Mesendoderm (in vitro differentiated cells): ENCODE measurements at regions not wholly inside any gene's neighbourhood (a gene's known extent, or its start where the extent isn't known, plus 50 kb on each side); places are given as distances from the start of the nearest gene placed in this dataset.

Experiments
- DNase-seq: peaks from one replicate; pipeline ENCODE4 v3.0.0; 2013
- H2AK5ac ChIP-seq: 2 replicates; pipeline ENCODE4 v1.6.1; 2013; ENCODE audit warnings: low read length, inconsistent platforms
- H2BK120ac ChIP-seq: 2 replicates; pipeline ENCODE4 v1.6.1; 2013; ENCODE audit warnings: low read depth, mild to moderate bottlenecking, low read length, moderate library complexity, mixed read lengths
- H2BK15ac ChIP-seq: replicated peaks from 2 replicates; pipeline ENCODE4 v1.6.1; 2013; ENCODE audit warnings: low read depth, mild to moderate bottlenecking, moderate library complexity
- H2BK5ac ChIP-seq: 2 replicates; pipeline ENCODE4 v1.6.1; 2013; ENCODE audit warnings: low read length, inconsistent platforms
- H3K18ac ChIP-seq: 2 replicates; pipeline ENCODE4 v1.6.1; 2013; ENCODE audit warnings: mild to moderate bottlenecking, low read length, mixed read lengths
- H3K23ac ChIP-seq: one replicate; pipeline ENCODE4 v1.6.1; 2013; ENCODE audit warnings: low read length
- H3K27ac ChIP-seq: 2 replicates; pipeline ENCODE4 v1.5.1; 2013; ENCODE audit warnings: low read depth, mild to moderate bottlenecking, inconsistent platforms, low read length, moderate library complexity
- H3K27me3 ChIP-seq: 2 replicates; pipeline ENCODE4 v1.6.1; 2013; ENCODE audit warnings: low read length, control low read depth, mild to moderate bottlenecking, inconsistent platforms; ENCODE audit not compliant: insufficient read depth, poor library complexity
- H3K36me3 ChIP-seq: 2 replicates; pipeline ENCODE4 v1.6.1; 2013; ENCODE audit warnings: low read length, inconsistent platforms; ENCODE audit not compliant: control insufficient read depth, insufficient read depth
- H3K4ac ChIP-seq: one replicate; pipeline ENCODE4 v1.6.1; 2013; ENCODE audit warnings: low read depth, mild to moderate bottlenecking, low read length, moderate library complexity
- H3K4me1 ChIP-seq: 2 replicates; pipeline ENCODE4 v1.6.1; 2013; ENCODE audit warnings: low read depth, low read length, inconsistent platforms; ENCODE audit not compliant: control insufficient read depth
- H3K4me2 ChIP-seq: 2 replicates; pipeline ENCODE4 v1.6.1; 2013; ENCODE audit warnings: low read length
- H3K4me3 ChIP-seq: 2 replicates; pipeline ENCODE4 v1.5.1; 2013; ENCODE audit warnings: mild to moderate bottlenecking, low read length
- H3K56ac ChIP-seq: one replicate; pipeline ENCODE4 v1.6.1; 2013; ENCODE audit warnings: low read length
- H3K79me1 ChIP-seq: 2 replicates; pipeline ENCODE4 v1.6.1; 2013; ENCODE audit warnings: low read length, inconsistent platforms
- H3K79me2 ChIP-seq: 2 replicates; pipeline ENCODE4 v1.6.1; 2013; ENCODE audit warnings: mild to moderate bottlenecking, low read length; ENCODE audit not compliant: control insufficient read depth, insufficient read depth
- H3K9ac ChIP-seq: 2 replicates; pipeline ENCODE4 v1.6.1; 2013; ENCODE audit warnings: low read length, inconsistent platforms
- H4K5ac ChIP-seq: one replicate; pipeline ENCODE4 v1.6.1; 2013; ENCODE audit warnings: low read length
- H4K8ac ChIP-seq: one replicate; pipeline ENCODE4 v1.6.1; 2013; ENCODE audit warnings: low read depth, mild to moderate bottlenecking, control low read depth, low read length, moderate library complexity
- WGBS: extraction: QIAGEN DNeasy Blood & Tissue Kit; methylation state at CpG from one replicate; pipeline ENCODE4 v1.1.7; 2013; ENCODE audit warnings: low lambda C conversion rate, missing lambda C conversion rate; ENCODE audit not compliant: insufficient coverage; ENCODE audit errors: extremely low coverage; 5-methylcytosine and 5-hydroxymethylcytosine counted together

- no CpG with 5 or more reads among the region's 5 CpGs for WGBS
- Histone ChIP-seq H3K4me3 (no peak overlapping the region), H3K79me1 (no peaks in the 10 kb centered on the region)
Observed at GRCh38 chr11:22920939-22921565, 60.8 kb upstream of the CCDC179 start.

GRCh38 chr11:22922672-22923071 is 62.4 kb upstream of the CCDC179 start:
- Histone ChIP-seq H3K79me1 (no peaks in the 10 kb centered on the region), H4K5ac (no peak overlapping the region), H2BK5ac (no peak overlapping the region), H3K4me1 (peaks cover 2% of the 10 kb centered on the region), H3K27me3 (no peaks in the 10 kb centered on the region), H3K79me2 (no peaks in the 10 kb centered on the region), H3K9ac (no peak overlapping the region), H2BK120ac (no peak overlapping the region), H3K23ac (no peak overlapping the region), H2AK5ac (no peak overlapping the region), H3K56ac (peak overlapping the region; percentile 68), H3K4me3 (no peak overlapping the region), H3K4ac (no peak overlapping the region), H3K36me3 (no peaks in the 10 kb centered on the region), H2BK15ac (no peak overlapping the region), H3K27ac (peak overlapping the region; percentile 77), H4K8ac (no peak overlapping the region), H3K4me2 (no peak overlapping the region), H3K18ac (no peak overlapping the region)
- peak; percentile 98 for DNase-seq
- WGBS = no CpG with 5 or more reads among the region's 1 CpG

More at GRCh38 chr11:22920939-22921565, 60.8 kb upstream of the CCDC179 start:
- Histone ChIP-seq H3K36me3 (no peaks in the 10 kb centered on the region), H3K9ac (no peak overlapping the region), H3K23ac (no peak overlapping the region), H4K5ac (no peak overlapping the region), H2BK120ac (no peak overlapping the region), H3K79me2 (no peaks in the 10 kb centered on the region), H3K27ac (no peak overlapping the region), H3K18ac (no peak overlapping the region), H3K56ac (no peak overlapping the region), H2BK5ac (no peak overlapping the region), H2BK15ac (no peak overlapping the region), H3K4me1 (peaks cover 2% of the 10 kb centered on the region), H3K4ac (no peak overlapping the region), H3K4me2 (no peak overlapping the region), H4K8ac (no peak overlapping the region), H3K27me3 (no peaks in the 10 kb centered on the region), H2AK5ac (no peak overlapping the region)
- DNase-seq = peak; percentile 88

DNA sequence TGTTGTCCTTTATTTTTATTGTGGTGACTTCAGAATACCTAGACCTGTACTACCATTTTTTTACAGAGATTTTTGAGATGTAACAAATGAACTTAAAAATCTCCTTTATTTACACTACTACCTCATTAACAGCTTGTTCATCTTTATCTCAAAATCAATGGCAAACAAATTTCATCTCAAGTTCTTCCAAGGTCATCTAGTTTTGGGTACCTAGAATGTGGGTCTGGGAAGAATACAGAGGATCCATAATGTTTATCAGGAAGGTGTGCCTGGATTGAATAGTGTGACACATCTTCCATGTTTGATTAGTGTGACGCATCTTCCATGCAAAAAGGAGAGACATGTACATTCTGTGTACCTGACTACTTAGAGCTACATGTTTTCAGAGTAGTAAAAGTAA is 63.3 kb upstream of the CCDC179 start:
- DNase-seq = no peak
- Histone ChIP-seq H3K79me2 (no peaks in the 10 kb centered on the region), H3K23ac (no peak overlapping the region), H3K27ac (peak overlapping the region; percentile 52), H2BK5ac (peak overlapping the region; percentile 64), H2BK15ac (no peak overlapping the region), H2BK120ac (peak overlapping the region; percentile 88), H3K56ac (peak overlapping the region; percentile 71), H3K27me3 (no peaks in the 10 kb centered on the region), H3K9ac (no peak overlapping the region), H2AK5ac (no peak overlapping the region), H3K4ac (no peak overlapping the region), H3K4me3 (no peak overlapping the region), H4K8ac (no peak overlapping the region), H3K4me2 (no peak overlapping the region), H3K36me3 (no peaks in the 10 kb centered on the region), H3K79me1 (no peaks in the 10 kb centered on the region), H4K5ac (no peak overlapping the region), H3K4me1 (peaks cover 4% of the 10 kb centered on the region), H3K18ac (no peak overlapping the region)
- WGBS = no CpG with 5 or more reads among the region's 1 CpG

DNA sequence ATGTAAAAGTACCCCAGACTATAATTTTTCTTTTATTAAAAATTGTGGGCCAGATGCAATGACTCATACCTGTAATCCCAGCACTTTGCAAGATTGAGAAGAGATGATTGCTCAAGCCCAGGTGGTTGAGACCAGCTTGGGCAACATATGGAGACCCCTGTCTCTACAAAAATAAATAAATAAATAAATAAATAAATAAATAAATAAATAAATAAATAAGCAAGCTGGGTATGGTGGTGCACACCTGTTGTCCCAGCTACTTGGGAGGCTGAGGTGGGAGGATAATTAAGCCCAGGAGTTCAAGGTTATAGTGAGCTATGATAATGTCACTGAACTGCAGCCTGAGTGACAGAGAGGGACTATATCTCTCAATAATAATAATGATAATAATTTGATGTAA is 66.1 kb upstream of the CCDC179 start:
- no peak overlapping the region for H3K4me3 ChIP-seq
- H2BK5ac ChIP-seq = no peak overlapping the region
- H3K79me1 ChIP-seq = no peaks in the 10 kb centered on the region
- H3K4me1 ChIP-seq = peaks cover 4% of the 10 kb centered on the region
- no peak overlapping the region for H4K5ac ChIP-seq
- no peak overlapping the region for H4K8ac ChIP-seq
- H3K9ac ChIP-seq = no peak overlapping the region
- H3K27me3 ChIP-seq = no peaks in the 10 kb centered on the region
- no peak overlapping the region for H3K23ac ChIP-seq
- H3K27ac ChIP-seq = no peak overlapping the region
- H3K4me2 ChIP-seq = no peak overlapping the region
- H3K79me2 ChIP-seq = no peaks in the 10 kb centered on the region
- no peak overlapping the region for H3K56ac ChIP-seq
- H3K4ac ChIP-seq = no peak overlapping the region
- H2BK15ac ChIP-seq = no peak overlapping the region
- no peak overlapping the region for H2AK5ac ChIP-seq
- H3K36me3 ChIP-seq = no peaks in the 10 kb centered on the region
- no peak overlapping the region for H2BK120ac ChIP-seq
- no peak for DNase-seq
- H3K18ac ChIP-seq = no peak overlapping the region

GRCh38 chr11:22927793-22928192 is 67.5 kb upstream of the CCDC179 start:
- Histone ChIP-seq H3K9ac (no peak overlapping the region), H3K4ac (no peak overlapping the region), H3K23ac (no peak overlapping the region), H2AK5ac (no peak overlapping the region), H3K36me3 (no peaks in the 10 kb centered on the region), H3K27me3 (no peaks in the 10 kb centered on the region), H3K79me2 (no peaks in the 10 kb centered on the region), H3K4me1 (peaks cover 4% of the 10 kb centered on the region), H4K8ac (no peak overlapping the region), H2BK15ac (no peak overlapping the region), H4K5ac (no peak overlapping the region), H3K79me1 (no peaks in the 10 kb centered on the region), H2BK5ac (no peak overlapping the region), H3K56ac (peak overlapping the region; percentile 81), H3K27ac (peak overlapping the region; percentile 23), H3K18ac (no peak overlapping the region), H2BK120ac (no peak overlapping the region), H3K4me2 (no peak overlapping the region), H3K4me3 (no peak overlapping the region)
- no CpG with 5 or more reads among the region's 2 CpGs for WGBS
- peak; percentile 72 for DNase-seq
